ENCODE measurements at regions not wholly inside any gene's neighbourhood (a gene's known extent, or its start where the extent isn't known, plus 50 kb on each side); places are given as distances from the start of the nearest gene placed in this dataset.

- DNase-seq = no peak
These were observed 244.0 kb downstream of the RHOU start for GRCh38 chr1:228979325-228979699.

GRCh38 chr1:228979774-228980173 lies 244.5 kb downstream of the RHOU start:
- DNase-seq = no peak

DNA sequence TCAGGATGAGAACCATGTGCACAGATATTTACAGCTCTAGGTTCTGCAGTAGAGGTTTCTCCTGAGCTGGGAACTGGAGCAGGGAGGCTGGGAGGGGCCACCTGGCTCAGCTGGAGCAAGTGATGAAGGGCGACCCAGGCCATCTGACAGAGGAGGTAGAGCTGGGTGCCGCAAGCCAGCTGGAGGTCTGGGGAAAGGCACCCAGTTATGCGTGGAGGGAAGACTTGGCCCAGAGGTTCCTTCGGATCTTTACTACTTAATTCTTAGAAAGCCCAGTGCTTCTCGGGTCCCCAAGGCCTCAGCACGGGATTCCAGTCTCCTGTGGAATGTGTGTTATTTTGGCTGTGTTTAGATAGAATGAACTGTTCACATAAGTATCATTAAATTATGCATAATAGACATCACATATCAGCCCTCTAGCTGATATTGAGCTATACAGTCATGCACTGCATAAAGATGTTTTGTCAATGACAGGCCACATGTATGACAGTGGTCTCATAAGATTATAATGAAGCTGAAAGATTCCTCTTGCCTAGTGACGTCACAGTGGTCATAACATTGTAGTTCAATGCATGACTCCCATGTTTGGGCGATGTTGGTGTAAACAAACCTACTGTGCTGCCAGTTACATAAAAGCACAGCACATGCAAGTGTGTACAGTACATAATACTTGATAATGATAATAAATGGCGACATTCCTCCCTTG lies 245.1 kb downstream of the RHOU start:
- DNase-seq = no peak

GRCh38 chr1:228982637-228983036 lies 247.4 kb downstream of the RHOU start:
- DNase-seq = no peak

- no peak for DNase-seq
These were observed 248.0 kb downstream of the RHOU start for GRCh38 chr1:228983231-228983660.

DNA sequence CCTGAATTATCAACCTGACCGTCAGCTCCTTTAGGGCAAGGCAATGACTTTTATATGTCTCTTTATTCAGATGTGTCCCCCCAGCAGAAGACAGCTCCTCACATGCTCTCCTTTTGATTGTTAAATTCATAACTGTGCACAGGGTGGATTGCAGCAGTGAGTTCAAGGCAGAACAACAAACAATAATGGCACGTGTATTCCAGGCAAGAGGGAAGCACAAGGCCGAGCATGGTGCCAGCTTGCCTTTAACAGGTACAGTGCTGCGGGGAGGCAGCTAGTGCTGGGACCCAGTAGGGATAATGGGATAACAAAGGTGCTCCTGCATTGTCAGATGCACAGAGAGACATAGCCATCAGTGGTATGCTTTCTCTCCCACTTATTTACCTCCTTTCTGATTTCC lies 248.4 kb downstream of the RHOU start:
- no peak for DNase-seq

- DNase-seq = no peak
These were observed 248.8 kb downstream of the RHOU start for GRCh38 chr1:228984107-228984506.

GRCh38 chr1:228984646-228985631 lies 249.7 kb downstream of the RHOU start:
- no peak for DNase-seq

- DNase-seq = no peak
These were observed 250.4 kb downstream of the RHOU start for GRCh38 chr1:228985661-228986060.

- DNase-seq = peak; percentile 9
These were observed 251.0 kb downstream of the RHOU start for GRCh38 chr1:228986093-228986904.

GRCh38 chr1:228987286-228987685 lies 252.0 kb downstream of the RHOU start:
- peak; percentile 8 for DNase-seq

GRCh38 chr1:228987736-228988506 lies 252.6 kb downstream of the RHOU start:
- DNase-seq = no peak

DNA sequence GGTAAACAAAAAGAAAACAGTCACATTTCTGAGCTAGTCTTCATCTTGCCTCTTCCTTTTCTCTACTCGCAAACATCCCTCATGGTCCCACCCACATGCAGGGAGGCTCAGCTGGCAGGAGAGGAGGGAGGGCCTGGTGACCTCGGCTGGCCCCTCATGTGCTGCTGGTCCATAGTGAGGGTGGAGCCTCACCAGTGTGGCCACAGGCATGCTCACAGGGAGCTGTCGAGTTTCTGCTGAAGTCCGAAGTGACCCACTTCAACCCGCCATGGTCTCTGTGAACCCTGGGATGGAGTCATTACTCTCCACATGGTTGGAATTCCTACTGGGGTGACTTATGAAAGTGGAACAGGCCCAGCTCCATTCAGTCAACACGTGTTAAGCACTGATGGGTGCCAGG lies 253.4 kb downstream of the RHOU start:
- no peak for DNase-seq

GRCh38 chr1:228989176-228989575 lies 253.9 kb downstream of the RHOU start:
- DNase-seq = no peak

DNA sequence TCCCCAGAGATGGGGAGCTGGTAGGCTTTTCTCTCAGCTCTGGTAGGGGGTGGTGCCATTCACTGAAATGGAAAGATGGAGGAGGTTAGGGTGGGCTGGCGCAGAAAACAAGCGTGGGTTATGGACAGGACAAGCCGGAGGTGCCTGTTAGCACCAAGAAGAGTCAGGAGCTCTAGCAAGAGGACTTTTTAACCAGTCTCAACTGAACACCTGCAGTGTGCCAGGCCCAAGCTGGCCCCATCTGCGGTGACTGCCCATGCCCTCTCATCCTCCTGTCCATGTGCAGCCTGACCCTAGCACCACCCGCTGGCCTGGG lies 254.4 kb downstream of the RHOU start:
- no peak for DNase-seq

- peak; percentile 91 for DNase-seq
These were observed 254.9 kb downstream of the RHOU start for GRCh38 chr1:228989992-228990827.

GRCh38 chr1:228990906-228991569 lies 255.8 kb downstream of the RHOU start:
- no peak for DNase-seq

GRCh38 chr1:228992044-228992443 lies 256.8 kb downstream of the RHOU start:
- DNase-seq = no peak

DNA sequence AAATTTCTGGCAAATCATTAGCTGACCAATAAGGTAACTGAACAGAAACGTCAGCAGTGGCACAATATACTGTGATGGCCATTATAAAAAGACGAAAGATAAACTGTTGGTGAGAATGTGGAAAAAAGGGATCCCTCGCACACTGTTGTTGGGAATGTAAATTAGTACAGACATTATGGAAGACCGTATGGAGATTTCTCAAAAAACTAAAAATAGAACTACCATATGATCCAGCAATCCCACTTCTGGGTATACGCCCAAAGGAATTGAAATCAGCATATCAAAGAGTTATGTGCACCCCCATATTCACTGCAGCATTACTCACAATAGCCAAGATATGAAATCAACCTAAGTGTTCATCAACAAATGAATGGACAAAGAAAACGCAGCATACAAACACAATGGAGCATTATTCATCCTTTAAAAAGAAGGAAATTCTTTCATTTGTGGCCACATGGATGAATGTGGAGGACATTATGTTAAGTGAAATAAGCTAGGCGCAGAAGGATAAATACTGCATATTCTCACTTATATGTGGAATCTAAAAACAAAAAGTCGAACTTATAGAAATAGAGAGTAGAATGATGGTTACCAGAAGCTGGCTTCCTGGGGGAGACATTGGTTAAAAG lies 257.7 kb downstream of the RHOU start:
- DNase-seq = no peak

Data from COR-L47 (cell line).